ENCODE measurements at regions not wholly inside any gene's neighbourhood (a gene's known extent, or its start where the extent isn't known, plus 50 kb on each side); places are given as distances from the start of the nearest gene placed in this dataset.

- TF ChIP-seq, protein P1, sequence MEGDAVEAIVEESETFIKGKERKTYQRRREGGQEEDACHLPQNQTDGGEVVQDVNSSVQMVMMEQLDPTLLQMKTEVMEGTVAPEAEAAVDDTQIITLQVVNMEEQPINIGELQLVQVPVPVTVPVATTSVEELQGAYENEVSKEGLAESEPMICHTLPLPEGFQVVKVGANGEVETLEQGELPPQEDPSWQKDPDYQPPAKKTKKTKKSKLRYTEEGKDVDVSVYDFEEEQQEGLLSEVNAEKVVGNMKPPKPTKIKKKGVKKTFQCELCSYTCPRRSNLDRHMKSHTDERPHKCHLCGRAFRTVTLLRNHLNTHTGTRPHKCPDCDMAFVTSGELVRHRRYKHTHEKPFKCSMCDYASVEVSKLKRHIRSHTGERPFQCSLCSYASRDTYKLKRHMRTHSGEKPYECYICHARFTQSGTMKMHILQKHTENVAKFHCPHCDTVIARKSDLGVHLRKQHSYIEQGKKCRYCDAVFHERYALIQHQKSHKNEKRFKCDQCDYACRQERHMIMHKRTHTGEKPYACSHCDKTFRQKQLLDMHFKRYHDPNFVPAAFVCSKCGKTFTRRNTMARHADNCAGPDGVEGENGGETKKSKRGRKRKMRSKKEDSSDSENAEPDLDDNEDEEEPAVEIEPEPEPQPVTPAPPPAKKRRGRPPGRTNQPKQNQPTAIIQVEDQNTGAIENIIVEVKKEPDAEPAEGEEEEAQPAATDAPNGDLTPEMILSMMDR (IDR thresholded peaks at IDR 0.05), result no peak
These were observed 143.2 kb upstream of the BACE2 start for GRCh38 chr21:41024746-41025254.

DNA sequence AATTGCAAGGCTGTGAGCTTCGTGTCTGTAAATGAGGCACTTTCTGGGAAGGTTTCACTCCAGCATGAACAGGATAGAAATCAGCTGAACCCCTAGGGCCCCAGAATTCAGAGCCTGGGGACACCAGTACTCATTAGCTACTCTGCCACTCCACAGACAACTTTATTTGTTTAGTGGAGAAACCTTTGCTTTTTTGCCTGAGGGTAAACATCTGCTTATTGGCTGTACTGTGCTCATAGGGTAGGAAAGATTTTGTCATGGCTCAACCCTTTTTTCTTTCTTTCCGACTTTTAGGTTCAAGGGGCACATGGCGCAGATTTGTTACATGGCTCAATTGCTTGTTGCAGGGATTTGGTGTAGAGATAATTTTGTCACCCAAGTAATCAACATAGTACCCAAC, 138.4 kb upstream of the BACE2 start:
- TF ChIP-seq, protein P1 (IDR thresholded peaks at IDR 0.05), result no peak

GRCh38 chr21:41031701-41032220, 136.2 kb upstream of the BACE2 start:
- TF ChIP-seq, protein P1 (IDR thresholded peaks at IDR 0.05), result no peak

DNA sequence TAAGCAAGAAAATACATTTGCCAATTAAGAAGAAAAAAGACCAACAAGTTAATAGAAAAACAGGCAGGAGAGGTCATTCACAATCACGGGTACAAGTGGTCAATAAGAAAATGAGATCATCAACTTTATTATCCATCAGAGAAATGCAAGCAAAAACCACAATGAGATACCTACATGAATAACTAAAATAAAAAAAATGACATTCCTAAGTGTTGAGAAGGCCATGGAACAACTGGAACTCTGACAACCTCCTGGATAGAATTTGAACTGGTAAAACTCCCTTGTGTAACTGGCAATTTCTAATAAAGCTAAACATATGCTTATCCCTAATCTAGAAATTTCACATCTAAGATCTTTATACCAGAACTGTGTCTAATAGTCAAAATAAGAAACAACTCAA, 135.4 kb upstream of the BACE2 start:
- TF ChIP-seq, protein P1 (IDR thresholded peaks at IDR 0.05), result no peak

- TF ChIP-seq, protein P1 (IDR thresholded peaks at IDR 0.05), result no peak
These were observed 130.7 kb upstream of the BACE2 start for GRCh38 chr21:41037212-41037611.

DNA sequence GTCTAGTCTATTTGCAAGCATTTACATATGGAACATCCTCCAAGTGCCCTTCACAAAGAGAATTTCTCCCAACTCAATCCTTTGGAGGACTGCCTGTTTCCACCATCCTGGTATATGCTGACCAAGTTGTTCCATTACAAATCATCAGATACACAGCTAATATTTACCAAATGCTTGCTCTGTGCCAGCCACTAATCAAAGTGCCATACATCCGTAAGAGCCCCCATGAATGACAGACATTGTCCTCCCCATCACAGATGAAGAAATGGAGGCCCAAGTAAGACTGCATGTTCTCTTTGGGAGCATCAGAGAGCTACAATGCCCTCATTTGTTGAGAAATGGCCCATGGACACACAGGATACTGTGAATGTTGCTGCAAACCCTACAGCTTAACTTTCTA, 130.0 kb upstream of the BACE2 start:
- TF ChIP-seq, protein P1 (IDR thresholded peaks at IDR 0.05), result no peak

DNA sequence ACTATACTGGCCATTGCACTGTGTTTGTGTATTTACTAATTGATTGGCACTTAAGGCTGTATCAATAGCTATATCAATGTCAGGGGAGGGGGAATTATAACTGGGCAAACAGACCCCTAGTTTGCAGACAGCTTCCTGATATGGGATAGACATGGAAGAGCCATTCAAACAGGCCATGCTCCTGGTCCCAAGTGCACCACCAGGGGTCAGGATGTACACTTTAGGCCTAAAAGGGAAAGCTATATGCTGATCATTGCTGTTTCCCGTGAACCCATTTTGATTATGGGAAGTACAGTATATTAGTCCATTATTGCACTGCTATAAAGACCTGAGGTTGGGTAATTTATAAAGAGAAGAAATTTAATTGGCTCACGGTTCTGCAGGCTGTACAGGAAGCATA, 124.9 kb upstream of the BACE2 start:
- TF ChIP-seq, protein P1 (IDR thresholded peaks at IDR 0.05), result no peak; the same call in 1 of the 2 replicates

Data from LNCAP (cell line).